K562 (cell line): ENCODE measurements at regions not wholly inside any gene's neighbourhood (a gene's known extent, or its start where the extent isn't known, plus 50 kb on each side); places are given as distances from the start of the nearest gene placed in this dataset.

ENCODE experiments used
- ATAC-seq: fragments of 200-7000 bp; cut with Tn5 transposase; 3 replicates; pipeline ENCODE4 v1.9.1; 2020; ENCODE audit warnings: moderate library complexity
- BruUV-seq: library from RNA; stranded (reverse); fragments of 400-500 nt; replicated peaks from 2 replicates; lab custom pipeline; 2021; lab: Mats Ljungman, UMichigan
- CTCF ChIA-PET: fragments of 300-600 bp; formaldehyde crosslinking; extraction: SDS; loops from one replicate; lab custom pipeline; 2021; ENCODE audit warnings: low intra/inter-chr PET ratio; lab: Yijun Ruan, JAX
- POLR2A ChIA-PET: fragments of 300-600, 350-650 bp; sonication (Branson Sonifier 250); formaldehyde crosslinking; extraction: SDS; loops from one replicate; lab custom pipeline; 2021; ENCODE audit warnings: antibody characterized with exemption, inconsistent platforms; lab: Yijun Ruan, JAX
- DNase-seq, 4 experiments: peaks; one replicate each; pipeline versions ENCODE4 v3.0.0 to v3.0.0-alpha.2; 2011 to 2018; ENCODE audit warnings: low spot score in 3 of 4, mixed read lengths in 3 of 4; ENCODE audit errors: extremely low read depth in 1 of 4
- FAIRE-seq: peaks from 2 replicates; lab custom pipeline; 2011; peaks lifted over from hg19 to GRCh38; lab: Jason Lieb, UNC
- H2AFZ ChIP-seq: 2 replicates; pipeline ENCODE4 v1.6.0; 2011; ENCODE audit warnings: low read depth, low read length, control low read depth, inconsistent platforms
- H3K27ac ChIP-seq: fragments of 200-600 bp; 3 replicates; pipeline ENCODE4 v1.8.0; 2011; ENCODE audit warnings: low read depth, mild to moderate bottlenecking, control low read depth, inconsistent platforms, low read length, moderate library complexity, mixed read lengths; ENCODE audit errors: extremely low read depth
- H3K27me3 ChIP-seq, 2 experiments: fragments of 300-600 bp in 1 of 2; 2 replicates in 1 of 2; 3 replicates in 1 of 2; pipeline versions ENCODE4 v1.6.0 to v1.8.0; 2011; ENCODE audit warnings: inconsistent platforms in 2 of 2, low read length in 2 of 2, mild to moderate bottlenecking in 1 of 2, mixed read lengths in 1 of 2, moderate library complexity in 1 of 2; ENCODE audit not compliant: control insufficient read depth in 2 of 2, insufficient read depth in 2 of 2
- H3K36me3 ChIP-seq: fragments of 300-600 bp; 3 replicates; pipeline ENCODE4 v1.8.0; 2011; ENCODE audit warnings: mild to moderate bottlenecking, low read length, inconsistent platforms; ENCODE audit not compliant: control insufficient read depth, insufficient read depth
- H3K4me1 ChIP-seq, 2 experiments: fragments of 200-600 bp in 1 of 2; replicated peaks in 1 of 2; 2 replicates in 1 of 2; 3 replicates in 1 of 2; pipeline versions ENCODE4 v1.5.1 to v1.8.0; 2011; ENCODE audit warnings: inconsistent platforms in 2 of 2, low read length in 2 of 2, mild to moderate bottlenecking in 1 of 2, mixed read lengths in 1 of 2, moderate library complexity in 1 of 2; ENCODE audit not compliant: control insufficient read depth in 2 of 2, insufficient read depth in 2 of 2
- H3K4me2 ChIP-seq: 2 replicates; pipeline ENCODE4 v1.6.1; 2011; ENCODE audit warnings: low read length, control low read depth, inconsistent platforms, mixed read lengths; ENCODE audit not compliant: insufficient read depth
- H3K4me3 ChIP-seq: fragments of 200-600 bp; sonication (generic), shearing (Covaris generic); 2 replicates; pipeline ENCODE4 v1.5.1; 2016; ENCODE audit warnings: control low read depth, inconsistent platforms
- H3K79me2 ChIP-seq: fragments of 200-600 bp; 3 replicates; pipeline ENCODE4 v1.8.0; 2011; ENCODE audit warnings: low read length, inconsistent platforms; ENCODE audit not compliant: control insufficient read depth, insufficient read depth
- H3K9ac ChIP-seq, 2 experiments: 2 replicates each; pipeline versions ENCODE4 v1.6.0 to v1.6.1; 2011; ENCODE audit warnings: low read depth in 2 of 2, low read length in 2 of 2, control low read depth in 1 of 2, inconsistent platforms in 1 of 2, mild to moderate bottlenecking in 1 of 2, mixed read lengths in 1 of 2; ENCODE audit not compliant: insufficient read depth in 1 of 2
- H3K9me1 ChIP-seq: one replicate; pipeline ENCODE4 v1.6.0; 2011; ENCODE audit warnings: inconsistent platforms, mild to moderate bottlenecking, low read length, moderate library complexity; ENCODE audit not compliant: control insufficient read depth, insufficient read depth
- H3K9me3 ChIP-seq: replicated peaks from 2 replicates; pipeline ENCODE4 v1.5.1; 2011; ENCODE audit warnings: low read depth, low read length, inconsistent platforms; ENCODE audit not compliant: control insufficient read depth, insufficient read depth
- H4K20me1 ChIP-seq: replicated peaks from 2 replicates; pipeline ENCODE4 v1.6.1; 2011; ENCODE audit warnings: low read length, inconsistent platforms, mixed read lengths; ENCODE audit not compliant: control insufficient read depth, insufficient read depth
- BACH1 ChIP-seq: fragments of 200-800 bp; sonication (Bioruptor generic); IDR thresholded peaks from 2 replicates; pipeline ENCODE4 v1.6.1; 2016; ENCODE audit warnings: missing genetic modification characterization, missing compliant biosample characterization
- MIER1 ChIP-seq: fragments of 450-650 bp; IDR thresholded peaks from 2 replicates; pipeline ENCODE4 v1.6.1; 2016; ENCODE audit warnings: antibody characterized with exemption, mild to moderate bottlenecking, low read depth
- MYBL2 ChIP-seq, 2 experiments: fragments of 450-650 bp in 1 of 2; sonication (generic) in 1 of 2; formaldehyde crosslinking in 1 of 2; IDR thresholded peaks; 2 replicates each; pipeline versions ENCODE4 v1.6.1 to v1.8.1; 2017 to 2022; ENCODE audit warnings: borderline replicate concordance in 1 of 2, inconsistent platforms in 1 of 2, low read depth in 1 of 2, mild to moderate bottlenecking in 1 of 2, missing genetic modification reagents in 1 of 2, moderate library complexity in 1 of 2
- NFRKB ChIP-seq: fragments of 450-650 bp; IDR thresholded peaks from 2 replicates; pipeline ENCODE4 v1.6.1; 2016; ENCODE audit warnings: low read depth
- POLR2H ChIP-seq: IDR thresholded peaks from 2 replicates; pipeline ENCODE4 v1.6.1; 2016; ENCODE audit warnings: missing genetic modification characterization, low read depth, mild to moderate bottlenecking, control low read depth, missing compliant biosample characterization, moderate library complexity
- TEAD4 ChIP-seq, 2 experiments: sonication (generic) in 1 of 2; formaldehyde crosslinking in 1 of 2; IDR thresholded peaks; 2 replicates each; pipeline versions ENCODE4 v1.6.1 to v1.8.0; 2012 to 2022; ENCODE audit warnings: borderline replicate concordance in 1 of 2, inconsistent platforms in 1 of 2, low read length in 1 of 2, mild to moderate bottlenecking in 1 of 2, missing genetic modification reagents in 1 of 2
- ZNF592 ChIP-seq: fragments of 450-650 bp; IDR thresholded peaks from 2 replicates; pipeline ENCODE4 v1.6.1; 2017; ENCODE audit warnings: antibody characterized with exemption, mild to moderate bottlenecking
- WGBS: fragments of 100-300 bp; shearing (Covaris generic); methylation state at CpG from one replicate; pipeline ENCODE4 v1.1.6; 2016; ENCODE audit warnings: low coverage, mixed read lengths; ENCODE audit not compliant: insufficient coverage; ENCODE audit errors: missing lambda C conversion rate; 5-methylcytosine and 5-hydroxymethylcytosine counted together
- in situ Hi-C: fragments of 300-500 bp; cut with MboI; formaldehyde crosslinking; loops from 4 replicates; pipeline ENCODE4 v1.15.0; 2018; ENCODE audit warnings: inconsistent platforms, mixed read lengths
- intact Hi-C: fragments of 100-400 bp; cut with micrococcal nuclease; formaldehyde crosslinking; loops from 2 replicates; pipeline ENCODE4 v1.14.2; 2022

- TF ChIP-seq POLR2H (tag), result no peak
Observed at GRCh38 chr4:71261001-71261400, 77.8 kb upstream of the SLC4A4 start (continued).

- TF ChIP-seq TEAD4 (IDR thresholded peaks at IDR 0.05; ENCODE audit: low read length) (no peak), TEAD4 (CRISPR knock-in tag; IDR thresholded peaks at IDR 0.05; ENCODE audit: borderline replicate concordance) (no peak)
- Histone ChIP-seq H2AFZ (no peak overlapping the region), H3K4me1 (no peaks in the 10 kb centered on the region), H3K36me3 (no peaks in the 10 kb centered on the region), H3K27me3 (peaks cover 0 to 7% of the 10 kb centered on the region in 2 experiments; a peak in 1 of 5 replicates), H3K9ac (no peak overlapping the region), H3K4me2 (no peak overlapping the region), H4K20me1 (no peaks in the 10 kb centered on the region), H3K9me1 (no peaks in the 10 kb centered on the region), H3K27ac (no peak overlapping the region), H3K4me3 (no peak overlapping the region), H3K79me2 (no peaks in the 10 kb centered on the region), H3K9me3 (no peaks in the 10 kb centered on the region)
- BruUV-seq, result no TSS peak
- CTCF ChIA-PET, result no interaction called here
- no peak for DNase-seq
- FAIRE-seq, result peak; percentile 59
- intact Hi-C loops, result no loop called here
- ATAC-seq, result no peak
- 0% methylated on average over 3 of the region's 3 CpGs for WGBS
- in situ Hi-C loops, result loop anchor here (25.0 kb wide), 1 partner anchor 451 kb away; no protein-coding TSS in a partner anchor
- POLR2A ChIA-PET, result no interaction called here
Observed at GRCh38 chr4:71261633-71262121, 77.1 kb upstream of the SLC4A4 start.

- H3K36me3 ChIP-seq, result no peaks in the 10 kb centered on the region
- in situ Hi-C loops (loop anchor here (25.0 kb wide), 1 partner anchor 450 kb away; no protein-coding TSS in a partner anchor), intact Hi-C loops (no loop called here)
- DNase-seq (no peak), FAIRE-seq (no peak), ATAC-seq (no peak)
- H3K4me1 ChIP-seq, result no peaks in the 10 kb centered on the region
- POLR2A ChIA-PET, result no interaction called here
- no peak overlapping the region for H3K4me2 ChIP-seq
- BruUV-seq, result no TSS peak
- CTCF ChIA-PET, result no interaction called here
- no peak overlapping the region for H3K4me3 ChIP-seq
- no peaks in the 10 kb centered on the region for H3K9me1 ChIP-seq
- no peaks in the 10 kb centered on the region for H3K79me2 ChIP-seq
- H3K27me3 ChIP-seq, result peaks cover 0 to 7% of the 10 kb centered on the region in 2 experiments; a peak in 1 of 5 replicates
- H3K9me3 ChIP-seq, result no peaks in the 10 kb centered on the region
- H3K9ac ChIP-seq, result no peak overlapping the region
- H3K27ac ChIP-seq, result no peak overlapping the region
- no peak overlapping the region for H2AFZ ChIP-seq
- 0% methylated on average over 3 of the region's 3 CpGs for WGBS
- H4K20me1 ChIP-seq, result no peaks in the 10 kb centered on the region
- TF ChIP-seq NFRKB (no peak), BACH1 (no peak), MIER1 (no peak), ZNF592 (no peak), MYBL2 (IDR thresholded peaks at IDR 0.05; ENCODE audit: low read depth) (no peak), MYBL2 (CRISPR knock-in tag; IDR thresholded peaks at IDR 0.05; ENCODE audit: borderline replicate concordance) (no peak)
Observed at GRCh38 chr4:71262161-71262560, 76.7 kb upstream of the SLC4A4 start.
